Suppressor macrophage (primary cell): ENCODE measurements at regions not wholly inside any gene's neighbourhood (a gene's known extent, or its start where the extent isn't known, plus 50 kb on each side); places are given as distances from the start of the nearest gene placed in this dataset.

Source experiments
- DNase-seq, 4 experiments: peaks; one replicate each; pipeline ENCODE4 v3.0.0-alpha.2; 2020 to 2022

GRCh38 chr4:137733174-137734141 is 201.2 kb upstream of the PCDH18 start:
- peak; percentile 40 to 55 (median 54) for DNase-seq

GRCh38 chr4:137722910-137723309 is 190.6 kb upstream of the PCDH18 start:
- no peak for DNase-seq

- DNase-seq = no peak
Observed at GRCh38 chr4:137711502-137711901, 179.2 kb upstream of the PCDH18 start.

- no peak for DNase-seq
Observed at GRCh38 chr4:137707626-137708025, 175.3 kb upstream of the PCDH18 start.

GRCh38 chr4:137707102-137707620 is 174.9 kb upstream of the PCDH18 start:
- no peak for DNase-seq

DNA sequence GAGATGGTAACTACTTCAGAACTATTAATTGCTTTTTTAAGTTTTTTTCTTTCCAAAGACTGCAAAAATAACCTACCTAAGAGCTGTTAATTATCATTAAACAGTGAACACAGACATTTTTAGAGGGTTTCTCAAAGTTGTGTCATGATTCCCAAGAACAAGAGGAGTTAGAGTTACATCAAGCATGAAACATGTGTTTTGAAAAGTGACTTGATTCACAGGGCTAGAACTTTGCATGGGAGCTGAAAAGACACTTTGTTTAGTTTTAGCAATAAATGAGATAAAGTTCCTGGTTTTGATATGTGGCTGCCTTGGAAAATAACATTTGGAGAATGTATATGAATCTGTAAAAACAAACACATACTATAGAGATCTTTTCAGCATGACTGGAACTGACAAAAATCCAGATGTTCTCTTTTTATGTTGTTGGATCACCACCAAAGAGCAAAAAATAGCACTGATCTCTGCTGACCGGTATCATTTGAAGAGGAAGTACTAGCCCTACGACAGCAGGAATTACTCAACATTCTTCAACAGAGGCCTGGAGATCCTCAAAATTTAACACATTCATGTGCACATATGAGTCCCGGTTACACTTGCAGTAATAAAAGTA is 173.0 kb upstream of the PCDH18 start:
- DNase-seq = peak; percentile 67 to 93 (median 82)

DNA sequence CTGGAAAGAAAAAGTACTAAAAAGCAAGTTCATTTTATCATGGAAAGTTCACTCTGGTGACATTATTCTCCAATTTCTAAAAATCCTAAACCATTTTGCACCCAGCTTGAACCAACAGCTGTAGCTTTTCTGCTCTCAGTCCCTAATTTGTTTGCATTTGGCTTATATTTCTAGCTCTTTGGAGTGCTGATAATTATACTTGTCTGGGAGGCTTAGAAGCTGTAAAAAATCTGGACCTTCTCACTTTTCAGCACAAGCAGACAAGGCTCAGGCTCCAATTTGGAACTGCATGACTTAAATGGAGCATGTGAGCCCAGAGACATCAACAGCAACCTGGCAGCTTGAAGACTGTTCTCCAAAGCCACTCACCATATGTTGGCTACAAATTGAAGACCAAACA is 170.9 kb upstream of the PCDH18 start:
- DNase-seq = no peak

- no peak for DNase-seq
Observed at GRCh38 chr4:137702512-137702911, 170.2 kb upstream of the PCDH18 start.

- DNase-seq = peak in 1 of 4 experiments; percentile 26
Observed at GRCh38 chr4:137701401-137701800, 169.1 kb upstream of the PCDH18 start.

- DNase-seq = peak; percentile 76 to 93 (median 83)
Observed at GRCh38 chr4:137700751-137701150, 168.5 kb upstream of the PCDH18 start.

- DNase-seq = no peak
Observed at GRCh38 chr4:137700072-137700471, 167.8 kb upstream of the PCDH18 start.

DNA sequence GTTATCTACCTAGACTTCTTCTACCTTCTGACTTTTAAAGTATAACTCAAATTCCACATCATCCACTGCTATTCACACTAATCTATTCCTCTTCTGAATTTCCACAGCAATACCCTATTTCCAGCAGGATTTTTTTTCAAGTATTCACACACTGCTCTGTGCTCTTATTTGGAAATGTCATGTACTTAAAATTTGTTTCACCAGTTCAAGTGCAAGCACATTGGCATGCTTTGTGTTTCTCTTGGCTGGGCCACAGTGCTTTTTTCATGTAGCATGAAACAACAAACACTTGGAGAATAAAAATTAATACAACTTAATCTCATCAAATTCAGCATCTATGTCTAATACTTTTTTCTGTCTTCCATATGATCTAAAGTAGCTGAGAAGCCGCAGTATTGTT is 161.8 kb upstream of the PCDH18 start:
- no peak for DNase-seq

- no peak for DNase-seq
Observed at GRCh38 chr4:137693641-137694040, 161.3 kb upstream of the PCDH18 start.

- DNase-seq = no peak
Observed at GRCh38 chr4:137692205-137692604, 159.9 kb upstream of the PCDH18 start.

DNA sequence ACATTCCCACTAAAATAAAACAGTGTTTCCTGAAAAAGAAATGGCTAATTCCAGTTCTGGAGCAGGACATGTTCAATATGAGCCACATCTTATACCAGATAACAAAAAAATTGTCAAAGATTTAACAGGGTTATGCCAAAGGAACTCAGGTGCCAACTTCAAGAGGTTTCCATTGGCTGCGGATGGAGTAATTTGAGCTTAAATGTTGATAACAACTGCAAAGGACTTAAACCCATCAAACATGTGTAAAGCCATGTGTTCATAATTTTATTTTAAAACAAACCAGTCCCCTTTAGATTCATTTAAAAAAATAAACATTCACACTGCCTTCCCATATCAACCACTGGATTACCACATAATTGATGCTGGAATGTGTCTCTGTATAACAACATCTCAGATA is 156.4 kb upstream of the PCDH18 start:
- no peak for DNase-seq

DNA sequence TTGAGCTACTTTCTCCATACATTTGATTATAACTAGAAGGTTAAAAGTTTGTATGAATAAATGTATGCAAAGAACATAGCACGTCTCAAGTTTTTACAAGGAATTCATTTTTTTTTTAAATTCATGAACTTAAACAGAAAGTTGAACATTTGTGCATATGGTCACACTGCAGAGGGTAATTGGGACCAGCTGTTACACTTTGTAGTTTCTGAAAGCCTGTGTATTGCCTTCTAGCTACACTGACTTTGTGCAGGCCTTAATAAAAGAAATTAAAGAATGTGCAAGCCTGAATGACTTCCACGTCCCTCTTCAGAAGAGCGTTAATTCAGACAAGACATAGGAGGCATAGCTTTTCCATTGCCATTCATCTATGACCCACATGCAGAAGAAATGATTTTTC is 153.1 kb upstream of the PCDH18 start:
- no peak for DNase-seq

- DNase-seq = no peak
Observed at GRCh38 chr4:137681081-137681480, 148.8 kb upstream of the PCDH18 start.

DNA sequence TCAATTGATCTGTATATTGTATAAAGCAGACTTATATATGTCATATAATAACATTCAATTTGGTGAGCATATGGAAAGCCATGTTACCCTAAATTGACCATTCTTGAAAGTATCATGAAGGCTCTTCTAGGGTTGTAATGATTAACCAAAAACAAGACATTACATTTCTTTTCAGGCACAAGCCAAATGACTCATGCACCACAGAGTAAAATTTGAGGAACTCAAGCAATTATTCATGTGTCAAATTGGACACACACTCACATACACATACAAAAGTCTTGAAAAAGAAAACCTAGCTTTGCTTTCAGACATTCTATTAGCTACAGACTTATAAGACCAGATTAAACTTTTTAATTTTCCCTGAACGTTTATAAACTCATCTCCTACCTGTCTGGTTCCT is 146.5 kb upstream of the PCDH18 start:
- DNase-seq = peak in 2 of 4 experiments; percentile 37 to 53

DNA sequence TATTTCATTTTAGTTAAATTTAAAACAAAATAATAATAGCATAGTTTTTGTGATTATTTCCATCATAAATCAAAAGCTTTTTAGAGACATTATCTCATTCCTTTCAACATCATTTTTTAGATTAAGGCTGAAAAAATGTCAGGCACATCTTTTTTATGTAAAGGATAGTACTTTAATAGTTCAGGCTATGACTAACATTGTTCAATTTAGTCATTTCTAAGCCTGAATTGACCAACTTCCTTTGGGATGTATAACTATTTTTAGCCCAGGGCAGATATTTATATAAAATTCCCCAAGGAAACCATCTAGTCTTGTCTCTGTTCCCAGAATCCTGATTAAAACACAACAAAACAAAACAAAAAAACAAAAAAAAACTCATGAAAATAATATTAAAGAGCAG is 145.6 kb upstream of the PCDH18 start:
- DNase-seq = no peak

- DNase-seq = no peak
Observed at GRCh38 chr4:137676357-137676998, 144.2 kb upstream of the PCDH18 start.

- DNase-seq = no peak
Observed at GRCh38 chr4:137674066-137674465, 141.8 kb upstream of the PCDH18 start.

DNA sequence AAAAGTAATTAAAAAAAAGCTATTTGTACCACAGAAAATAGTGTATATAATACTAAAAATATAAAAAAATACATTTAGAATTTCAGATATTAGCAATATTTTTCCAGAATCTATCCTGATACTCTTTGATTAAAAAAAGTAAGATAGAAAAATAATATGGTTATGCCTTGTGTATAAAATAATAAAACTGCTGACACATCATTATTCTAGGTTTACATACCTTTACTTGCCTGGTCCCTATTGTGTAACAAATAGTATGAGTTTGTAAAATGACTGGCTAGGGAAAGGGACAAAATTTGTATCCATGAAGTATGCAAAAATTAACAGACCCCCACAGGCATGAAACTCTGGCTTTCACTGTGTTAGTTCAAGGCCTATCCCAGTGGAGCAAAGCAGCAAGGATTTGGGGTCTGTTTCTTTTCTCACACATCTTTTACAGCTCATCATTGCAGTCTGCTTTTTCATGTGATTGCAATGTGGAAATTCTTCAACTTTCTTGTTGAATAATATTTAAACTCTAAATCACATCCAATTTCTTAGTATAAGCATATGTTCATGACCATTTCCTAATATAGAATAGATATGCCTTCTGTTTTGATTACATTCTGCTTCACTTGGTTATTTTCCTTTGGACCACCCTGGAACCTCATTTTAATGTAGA is 136.7 kb upstream of the PCDH18 start:
- no peak for DNase-seq

DNA sequence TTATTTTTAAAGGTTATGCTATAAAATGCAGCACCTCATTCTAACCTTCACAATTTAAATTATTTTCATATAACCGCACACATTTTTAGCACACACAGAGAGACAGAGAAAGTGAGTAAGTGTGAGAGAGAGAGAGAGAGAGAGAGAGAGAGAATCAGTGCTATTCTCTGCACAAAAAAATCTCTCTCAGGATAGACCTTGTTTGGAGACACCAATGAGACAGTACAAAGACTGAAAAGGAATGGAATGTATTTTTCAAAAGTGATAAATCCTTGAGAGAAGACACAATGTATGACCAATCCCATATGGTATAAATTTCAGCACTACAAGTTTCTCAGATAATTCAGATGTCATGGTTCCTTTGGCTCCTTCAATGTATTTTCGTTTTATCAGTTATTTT is 132.1 kb upstream of the PCDH18 start:
- DNase-seq = no peak
